ENCODE measurements at regions not wholly inside any gene's neighbourhood (a gene's known extent, or its start where the extent isn't known, plus 50 kb on each side); places are given as distances from the start of the nearest gene placed in this dataset.

DNA sequence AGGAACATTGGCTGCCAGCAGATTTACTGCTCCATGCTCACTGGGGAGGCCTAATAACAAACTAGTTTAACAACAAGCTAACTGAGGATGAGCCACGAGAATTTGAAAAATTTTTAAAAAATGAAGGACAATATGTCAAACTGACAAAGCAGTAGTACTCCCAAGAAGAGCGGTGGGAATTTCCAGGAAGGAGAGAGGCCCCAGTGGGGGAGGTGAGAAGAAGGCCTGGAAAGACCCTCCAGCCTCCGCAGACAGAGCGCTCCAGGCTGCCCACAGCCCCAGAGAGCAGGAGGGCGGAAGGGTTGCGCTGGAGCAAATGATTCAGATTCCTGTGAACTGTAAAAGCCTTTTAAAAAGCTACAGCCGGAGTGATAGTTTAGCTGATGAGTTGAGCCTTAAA, 78.5 kb downstream of the SIPA1L2 start:
- Histone ChIP-seq H3K4me3 (no peak overlapping the region), H3K4me1 (peaks cover 0 to 53% (median 13%) of the 10 kb centered on the region in 3 donors), H3K9me3 (no peaks in the 10 kb centered on the region), H3K36me3 (peaks cover 0 to 5% (median 0%) of the 10 kb centered on the region in 3 donors), H3K27me3 (no peaks in the 10 kb centered on the region), H3K27ac (no peak overlapping the region)
- WGBS, 2 donors, result 83 to 85% methylated on average over 7 of the region's 7 CpGs
- intact Hi-C loops (cut with DNase I), result no loop called here
- no peak for DNase-seq
- TF ChIP-seq POLR2A (IDR thresholded peaks at IDR 0.05), result no peak
- TF ChIP-seq, protein P1, sequence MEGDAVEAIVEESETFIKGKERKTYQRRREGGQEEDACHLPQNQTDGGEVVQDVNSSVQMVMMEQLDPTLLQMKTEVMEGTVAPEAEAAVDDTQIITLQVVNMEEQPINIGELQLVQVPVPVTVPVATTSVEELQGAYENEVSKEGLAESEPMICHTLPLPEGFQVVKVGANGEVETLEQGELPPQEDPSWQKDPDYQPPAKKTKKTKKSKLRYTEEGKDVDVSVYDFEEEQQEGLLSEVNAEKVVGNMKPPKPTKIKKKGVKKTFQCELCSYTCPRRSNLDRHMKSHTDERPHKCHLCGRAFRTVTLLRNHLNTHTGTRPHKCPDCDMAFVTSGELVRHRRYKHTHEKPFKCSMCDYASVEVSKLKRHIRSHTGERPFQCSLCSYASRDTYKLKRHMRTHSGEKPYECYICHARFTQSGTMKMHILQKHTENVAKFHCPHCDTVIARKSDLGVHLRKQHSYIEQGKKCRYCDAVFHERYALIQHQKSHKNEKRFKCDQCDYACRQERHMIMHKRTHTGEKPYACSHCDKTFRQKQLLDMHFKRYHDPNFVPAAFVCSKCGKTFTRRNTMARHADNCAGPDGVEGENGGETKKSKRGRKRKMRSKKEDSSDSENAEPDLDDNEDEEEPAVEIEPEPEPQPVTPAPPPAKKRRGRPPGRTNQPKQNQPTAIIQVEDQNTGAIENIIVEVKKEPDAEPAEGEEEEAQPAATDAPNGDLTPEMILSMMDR (IDR thresholded peaks at IDR 0.05), result no peak

DNA sequence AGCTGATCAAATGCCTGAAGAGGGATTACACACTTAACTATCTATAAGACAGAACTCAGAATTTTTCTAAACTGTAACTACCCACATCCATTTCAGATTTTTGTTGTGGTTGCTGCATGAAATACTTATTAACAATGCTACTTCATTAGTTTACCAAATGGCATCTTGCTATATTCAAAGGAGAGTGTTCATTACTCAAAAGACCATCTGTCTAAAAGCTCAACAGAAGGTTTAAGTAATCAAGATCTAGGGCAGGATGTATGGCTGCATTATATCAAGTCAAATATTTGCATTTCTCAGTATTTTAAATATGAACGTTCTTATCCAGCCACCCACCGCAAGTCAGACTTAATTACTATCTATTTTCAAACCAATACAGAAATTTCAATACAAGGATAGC, 79.9 kb downstream of the SIPA1L2 start:
- peaks cover 0 to 40% (median 13%) of the 10 kb centered on the region in 3 donors for H3K4me1 ChIP-seq
- no peak overlapping the region for H3K27ac ChIP-seq
- TF ChIP-seq, protein P1 (IDR thresholded peaks at IDR 0.05), result no peak
- TF ChIP-seq POLR2A (IDR thresholded peaks at IDR 0.05), result no peak
- intact Hi-C loops (cut with DNase I), result no loop called here
- H3K4me3 ChIP-seq, result no peak overlapping the region
- no peaks in the 10 kb centered on the region for H3K9me3 ChIP-seq
- 78 to 92% methylated on average over 2 of the region's 2 CpGs for WGBS, 2 donors
- no peak for DNase-seq
- H3K36me3 ChIP-seq, result peaks cover 0 to 5% (median 0%) of the 10 kb centered on the region in 3 donors
- no peaks in the 10 kb centered on the region for H3K27me3 ChIP-seq

GRCh38 chr1:232548691-232549090, 81.2 kb downstream of the SIPA1L2 start:
- Histone ChIP-seq H3K27ac (no peak overlapping the region), H3K4me3 (no peak overlapping the region), H3K9me3 (no peaks in the 10 kb centered on the region), H3K4me1 (peaks cover 0 to 27% (median 10%) of the 10 kb centered on the region in 3 donors), H3K27me3 (no peaks in the 10 kb centered on the region), H3K36me3 (peaks cover 0 to 5% (median 0%) of the 10 kb centered on the region in 3 donors)
- WGBS, 2 donors, result 89 to 95% methylated on average over 5 of the region's 5 CpGs
- intact Hi-C loops (cut with DNase I), result no loop called here
- no peak for DNase-seq
- TF ChIP-seq, protein P1 (IDR thresholded peaks at IDR 0.05), result no peak
- TF ChIP-seq POLR2A (IDR thresholded peaks at IDR 0.05), result no peak

GRCh38 chr1:232547938-232548484, 81.9 kb downstream of the SIPA1L2 start:
- 54 to 57% methylated on average over 2 of the region's 2 CpGs for WGBS, 2 donors
- intact Hi-C loops (cut with DNase I), result no loop called here
- H3K36me3 ChIP-seq, result peaks cover 0 to 5% (median 0%) of the 10 kb centered on the region in 3 donors

More at GRCh38 chr1:232547938-232548484, 81.9 kb downstream of the SIPA1L2 start:
- Histone ChIP-seq H3K4me3 (no peak overlapping the region), H3K27me3 (no peaks in the 10 kb centered on the region), H3K27ac (no peak overlapping the region), H3K4me1 (peaks cover 0 to 20% (median 7%) of the 10 kb centered on the region in 3 donors), H3K9me3 (no peaks in the 10 kb centered on the region)
- TF ChIP-seq, protein P1 (IDR thresholded peaks at IDR 0.05), result no peak
- TF ChIP-seq POLR2A (IDR thresholded peaks at IDR 0.05), result no peak
- no peak for DNase-seq
